HG03460 (cell line): ENCODE measurements at regions not wholly inside any gene's neighbourhood (a gene's known extent, or its start where the extent isn't known, plus 50 kb on each side); places are given as distances from the start of the nearest gene placed in this dataset.

Experiments
- ATAC-seq: cut with Tn5 transposase; IDR thresholded peaks from one replicate; pipeline ENCODE4 v1.9.1; 2021; ENCODE audit not compliant: unreplicated experiment

DNA sequence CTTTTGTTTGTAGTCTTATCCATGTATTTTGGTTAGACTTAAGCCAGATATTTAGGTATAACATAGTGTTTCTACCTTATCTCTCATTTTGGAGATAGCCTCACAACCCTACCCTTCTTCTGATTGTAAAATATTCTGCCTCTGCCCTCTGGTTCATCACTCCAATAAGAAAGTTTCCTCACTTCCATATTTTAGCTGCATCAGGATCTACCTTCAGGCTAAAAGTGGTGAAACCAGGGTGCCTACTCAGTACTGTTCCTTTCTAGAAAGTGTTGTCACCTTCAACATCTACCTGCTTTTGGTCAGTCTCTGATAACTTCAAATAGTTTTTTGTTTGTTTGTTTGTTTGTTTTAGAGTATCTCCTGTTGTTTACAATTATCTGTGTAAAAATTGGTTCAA, 294.6 kb downstream of the ANXA1 start:
- ATAC-seq = no peak

- no peak for ATAC-seq
Measured at GRCh38 chr9:73451003-73451402, 299.3 kb downstream of the ANXA1 start.

- ATAC-seq = no peak
Measured at GRCh38 chr9:73459817-73460216, 308.2 kb downstream of the ANXA1 start.

- no peak for ATAC-seq
Measured at GRCh38 chr9:73468716-73469115, 317.1 kb downstream of the ANXA1 start.

GRCh38 chr9:73470766-73471165, 319.1 kb downstream of the ANXA1 start:
- ATAC-seq = no peak

DNA sequence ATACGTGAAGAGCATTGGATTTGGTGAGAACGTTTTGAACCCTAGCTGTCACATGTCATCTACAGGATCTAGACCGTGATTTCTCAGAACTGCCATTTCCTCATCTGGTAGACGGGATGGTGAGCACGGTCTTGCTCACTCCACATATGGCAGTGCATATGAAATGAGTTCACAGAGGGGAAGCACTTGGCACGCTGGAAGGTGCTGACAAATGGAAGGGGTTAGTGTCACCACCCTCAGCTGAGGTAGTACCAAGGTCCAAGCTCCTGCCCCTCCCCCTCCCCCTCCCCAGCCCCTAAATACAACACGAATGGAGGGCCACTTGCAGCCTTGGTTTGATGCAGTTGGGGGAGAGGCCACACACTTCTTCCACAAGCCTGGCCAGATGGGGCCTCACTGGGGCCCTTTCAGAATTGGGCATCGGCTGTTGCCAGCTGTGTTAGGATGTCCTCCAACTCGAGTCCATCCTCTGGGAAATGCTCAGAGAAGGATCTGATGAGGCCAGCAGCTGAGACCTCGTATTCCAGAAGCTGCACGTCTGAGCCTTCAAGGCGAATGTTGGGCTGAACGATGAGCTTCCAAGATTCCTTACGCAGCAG, 322.4 kb downstream of the ANXA1 start:
- ATAC-seq = no peak

DNA sequence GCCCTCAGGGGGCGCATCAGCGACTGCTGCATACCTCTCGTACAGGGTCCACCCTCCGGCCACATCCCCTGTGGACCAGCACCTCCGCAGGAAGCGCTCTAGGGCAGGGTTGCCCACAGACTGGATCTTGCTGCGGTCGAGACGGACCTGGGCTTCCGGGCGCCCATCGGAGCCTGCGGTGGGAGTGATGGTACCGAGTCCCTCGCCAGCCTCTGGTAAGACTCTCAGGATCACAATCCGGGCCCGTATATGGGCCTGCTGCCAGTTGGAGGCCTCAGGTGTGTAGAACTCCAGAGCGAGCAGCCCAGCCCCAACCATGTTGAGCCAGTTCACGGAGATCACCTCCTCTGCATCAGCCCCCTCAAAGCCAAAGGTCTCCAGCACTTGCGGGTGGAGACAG, 323.0 kb downstream of the ANXA1 start:
- no peak for ATAC-seq

- ATAC-seq = no peak
Measured at GRCh38 chr9:73494894-73495293, 343.2 kb downstream of the ANXA1 start.

- ATAC-seq = no peak
Measured at GRCh38 chr9:73497796-73498195, 346.1 kb downstream of the ANXA1 start.

DNA sequence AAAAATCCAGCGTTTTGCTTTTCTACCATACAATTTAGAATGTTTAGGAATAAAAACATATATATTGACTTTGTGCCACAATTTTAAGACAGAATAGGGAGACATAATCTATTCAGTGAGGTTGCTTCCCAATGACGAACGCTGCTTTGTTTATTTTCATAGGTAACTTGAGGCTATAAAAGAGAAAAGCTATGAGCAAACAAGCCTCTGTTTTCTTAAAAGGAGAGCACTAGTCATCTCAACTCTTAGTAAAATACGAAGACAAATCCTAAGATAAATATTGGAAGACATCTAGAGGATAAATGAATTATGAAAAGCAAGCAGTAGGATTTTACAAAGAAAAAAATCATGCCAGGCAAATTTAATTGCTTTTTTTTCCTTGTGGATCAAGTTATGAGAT, 363.6 kb downstream of the ANXA1 start:
- no peak for ATAC-seq

DNA sequence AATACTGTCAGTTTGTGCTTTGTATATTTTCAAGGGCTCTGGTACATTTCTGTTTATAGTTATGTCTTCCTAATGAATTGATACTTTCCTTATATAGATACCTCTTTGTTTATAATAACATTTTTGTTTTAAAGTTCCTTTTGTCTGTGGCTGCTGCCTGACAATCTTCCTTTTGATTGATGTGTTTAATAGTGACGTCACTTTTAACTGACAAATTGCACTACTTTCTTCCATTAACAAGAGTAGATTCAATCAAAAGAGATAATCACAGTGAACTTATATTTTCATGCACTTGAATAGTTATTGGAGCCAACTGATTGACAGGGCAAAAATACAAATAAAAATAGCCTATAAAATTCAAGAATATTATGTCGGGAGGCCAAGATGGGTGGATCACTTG, 371.7 kb downstream of the ANXA1 start:
- no peak for ATAC-seq

- ATAC-seq = no peak
Measured at GRCh38 chr9:73525350-73525749, 373.7 kb downstream of the ANXA1 start.

DNA sequence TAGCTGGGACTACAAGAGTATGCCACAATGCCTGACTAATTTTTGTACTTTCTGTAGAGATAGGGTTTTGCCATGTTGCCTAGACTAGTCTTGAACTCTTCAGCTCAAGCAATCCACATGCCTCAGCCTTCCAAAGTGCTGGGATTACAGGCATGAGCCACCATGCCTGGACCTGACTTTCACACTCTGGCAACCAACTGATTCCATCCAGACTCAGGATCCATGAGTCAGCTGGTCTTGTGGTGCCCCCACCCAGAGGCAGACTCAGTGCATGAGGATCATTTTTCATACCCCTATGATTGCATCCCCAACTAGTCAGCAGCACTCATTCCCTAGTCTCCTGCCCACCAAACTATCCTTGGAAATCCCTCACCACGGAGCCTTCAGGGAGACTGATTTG, 375.9 kb downstream of the ANXA1 start:
- no peak for ATAC-seq

DNA sequence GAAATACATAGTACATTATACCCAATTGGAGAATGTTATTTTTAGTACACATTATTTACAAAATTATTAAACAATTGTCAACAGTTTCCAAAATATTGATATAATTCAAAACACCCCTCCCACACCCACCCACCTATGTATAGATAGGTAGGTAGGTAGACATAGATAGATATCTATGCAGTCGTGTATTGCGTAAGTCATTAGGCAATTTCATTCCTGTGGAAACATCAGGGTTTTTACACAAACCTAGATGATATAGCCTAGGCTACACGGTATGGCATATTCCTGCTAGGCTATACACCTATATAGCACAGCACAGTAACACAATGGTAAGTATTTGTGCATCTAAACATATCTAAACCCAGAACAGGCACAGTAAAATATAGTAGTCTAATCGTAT, 377.3 kb downstream of the ANXA1 start:
- no peak for ATAC-seq

- ATAC-seq = no peak
Measured at GRCh38 chr9:73529666-73530065, 378.0 kb downstream of the ANXA1 start.

DNA sequence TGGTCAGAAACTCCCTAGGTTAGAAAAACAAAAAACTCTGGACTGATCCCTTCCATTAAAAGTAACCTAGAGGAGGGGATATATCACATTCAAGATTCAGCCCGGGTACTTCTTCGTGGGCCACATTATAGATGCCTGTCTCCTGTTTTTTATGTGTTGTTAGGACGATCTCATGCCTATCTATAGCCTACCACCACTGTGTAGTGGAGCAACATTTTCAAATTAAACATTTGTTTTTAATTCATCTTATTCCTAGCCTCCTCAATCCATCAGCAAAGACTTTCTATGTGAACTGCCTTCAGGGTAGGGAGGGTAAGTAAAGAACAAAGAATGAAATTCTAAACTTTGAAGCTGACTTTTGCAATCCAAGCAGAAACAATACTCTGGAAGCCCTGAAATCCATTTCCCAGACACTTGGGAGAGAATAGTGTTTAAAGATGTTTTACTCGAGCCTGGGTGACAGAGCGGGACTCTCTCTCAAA, 379.4 kb downstream of the ANXA1 start:
- ATAC-seq = no peak

GRCh38 chr9:73531658-73532057, 380.0 kb downstream of the ANXA1 start:
- ATAC-seq = peak; percentile 89

DNA sequence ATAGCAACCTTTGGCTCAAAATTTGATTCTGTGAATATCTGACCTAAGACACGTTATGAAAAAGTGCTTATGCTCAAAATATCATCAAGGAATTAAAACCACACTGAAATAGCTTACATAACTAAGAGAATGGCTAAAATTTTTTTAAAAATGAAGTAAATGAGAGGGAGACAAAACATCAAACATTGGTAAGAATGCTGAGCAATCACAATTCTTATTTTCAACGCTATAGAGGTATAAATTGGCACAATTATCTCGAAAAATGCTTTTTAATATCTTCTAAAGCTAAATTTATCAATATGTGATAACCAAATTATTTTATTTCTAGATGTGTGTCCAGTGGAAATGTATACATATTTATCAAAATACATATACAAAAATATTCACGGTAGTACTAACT, 381.3 kb downstream of the ANXA1 start:
- no peak for ATAC-seq

DNA sequence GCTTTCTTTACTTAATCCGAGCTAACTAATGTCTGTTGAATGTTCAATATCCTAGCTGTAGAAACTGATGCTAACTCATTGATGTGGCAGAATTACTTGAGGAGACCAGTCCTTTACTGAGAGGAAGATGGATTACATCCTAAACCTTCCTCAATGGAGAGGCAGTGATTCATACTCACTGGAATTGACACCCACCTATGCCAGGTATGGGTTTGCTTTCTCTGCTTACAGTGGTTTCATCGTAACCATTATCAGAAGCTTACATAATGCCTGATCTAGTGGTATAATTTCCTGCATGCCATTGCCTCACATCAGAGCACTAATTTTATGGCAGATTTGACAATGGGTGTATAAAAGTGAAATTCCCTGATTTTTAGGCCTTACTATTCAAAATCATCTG, 384.7 kb downstream of the ANXA1 start:
- no peak for ATAC-seq

DNA sequence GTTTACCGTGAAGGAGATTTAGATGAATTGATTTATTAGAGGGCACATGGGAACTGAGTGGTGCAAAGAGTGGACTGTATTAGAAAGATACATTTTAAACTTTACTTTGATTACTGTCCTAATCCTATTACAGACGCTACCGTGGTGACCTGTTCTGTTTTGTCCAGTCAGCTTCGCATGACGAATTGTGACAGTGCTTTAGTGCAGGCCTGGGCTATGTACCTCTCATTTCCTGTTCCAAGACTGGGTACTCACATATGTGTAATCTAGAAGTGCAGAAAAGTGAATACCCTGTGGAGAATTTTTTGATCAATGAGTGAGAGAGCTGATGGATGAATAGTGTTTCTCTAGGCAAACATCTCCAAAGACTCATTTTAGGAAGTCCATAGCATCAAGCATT, 385.9 kb downstream of the ANXA1 start:
- no peak for ATAC-seq

- no peak for ATAC-seq
Measured at GRCh38 chr9:73539881-73540390, 388.3 kb downstream of the ANXA1 start.

- ATAC-seq = no peak
Measured at GRCh38 chr9:73541923-73542322, 390.3 kb downstream of the ANXA1 start.

- ATAC-seq = no peak
Measured at GRCh38 chr9:73543727-73544126, 392.1 kb downstream of the ANXA1 start.
